SHP77 treated with DMSO at 0.1 percent for 48 hours (cell line): ENCODE measurements at regions not wholly inside any gene's neighbourhood (a gene's known extent, or its start where the extent isn't known, plus 50 kb on each side); places are given as distances from the start of the nearest gene placed in this dataset.

ENCODE experiments used
- DNase-seq: peaks from one replicate; lab custom pipeline; 2025; lab: John Stamatoyannopoulos, UW

GRCh38 chr10:4108693-4109092, 323.7 kb upstream of the KLF6 start:
- no peak for DNase-seq

DNA sequence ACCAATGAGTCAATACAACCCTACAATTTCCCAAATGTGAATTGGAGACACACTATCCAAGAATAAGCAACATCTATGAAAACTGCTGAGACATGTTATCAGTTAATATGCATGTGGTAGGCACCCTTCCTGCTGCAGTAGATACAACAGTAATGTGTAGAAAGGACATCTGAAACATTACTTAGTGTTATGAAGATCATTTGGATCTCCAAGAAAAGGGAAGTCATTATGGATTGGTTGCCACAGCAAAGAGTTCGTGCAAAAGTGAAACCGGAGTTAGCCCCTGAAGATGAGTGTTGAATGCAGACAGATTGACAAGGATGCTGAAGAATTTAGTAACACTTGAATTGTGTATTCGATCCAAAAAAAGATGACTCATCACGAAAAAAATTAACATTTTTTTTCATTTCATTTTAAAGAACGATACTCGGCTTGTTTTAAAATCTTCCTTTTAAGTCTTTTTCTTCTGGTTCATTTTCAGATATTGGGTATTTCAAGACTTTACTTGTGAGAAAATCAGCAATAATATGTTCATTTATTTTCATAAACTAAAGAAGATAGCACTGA, 322.4 kb upstream of the KLF6 start:
- DNase-seq, result no peak

DNA sequence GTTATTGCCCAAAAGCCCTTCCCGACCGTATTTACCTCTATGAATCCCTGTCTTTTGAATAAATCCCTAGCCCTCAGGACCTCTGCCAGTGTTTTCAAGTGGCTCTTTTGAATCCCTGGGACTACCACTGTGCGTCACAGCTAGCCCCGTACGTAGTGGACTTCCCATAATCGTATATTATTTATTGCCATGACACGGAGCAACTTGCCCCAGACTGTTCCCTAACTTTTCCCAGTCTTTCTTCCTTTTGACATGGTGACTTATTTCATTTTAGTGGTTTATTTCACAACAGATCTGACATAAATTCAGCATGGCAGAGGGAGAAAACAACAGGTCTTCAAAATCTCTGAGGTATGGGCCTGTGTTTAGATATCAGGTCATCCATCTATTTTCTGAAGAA, 318.6 kb upstream of the KLF6 start:
- no peak for DNase-seq

- DNase-seq, result no peak
Observed at GRCh38 chr10:4102802-4103344, 317.9 kb upstream of the KLF6 start.

GRCh38 chr10:4101918-4102654, 317.1 kb upstream of the KLF6 start:
- no peak for DNase-seq

GRCh38 chr10:4100380-4100779, 315.4 kb upstream of the KLF6 start:
- no peak for DNase-seq

DNA sequence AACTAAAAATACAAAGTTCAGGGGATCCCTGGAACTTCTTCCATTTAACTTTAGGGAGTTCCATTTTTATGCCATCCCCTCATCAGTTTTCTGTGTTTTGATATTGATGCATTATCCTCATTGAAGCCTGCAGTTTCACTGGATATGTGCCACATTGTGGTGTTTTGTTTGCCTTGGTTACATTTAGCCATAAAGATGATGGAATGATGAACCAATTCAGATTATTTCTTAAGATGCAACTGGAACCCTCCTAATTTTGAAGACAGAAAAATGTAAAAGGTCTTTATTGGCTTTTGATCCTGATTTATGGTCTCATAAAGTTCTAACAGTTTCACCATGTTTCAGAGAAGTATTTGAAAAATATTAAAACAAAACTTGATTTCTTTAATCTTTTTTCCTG, 314.2 kb upstream of the KLF6 start:
- DNase-seq, result no peak

GRCh38 chr10:4095166-4095917, 310.3 kb upstream of the KLF6 start:
- no peak for DNase-seq

GRCh38 chr10:4094751-4095150, 309.7 kb upstream of the KLF6 start:
- no peak for DNase-seq

DNA sequence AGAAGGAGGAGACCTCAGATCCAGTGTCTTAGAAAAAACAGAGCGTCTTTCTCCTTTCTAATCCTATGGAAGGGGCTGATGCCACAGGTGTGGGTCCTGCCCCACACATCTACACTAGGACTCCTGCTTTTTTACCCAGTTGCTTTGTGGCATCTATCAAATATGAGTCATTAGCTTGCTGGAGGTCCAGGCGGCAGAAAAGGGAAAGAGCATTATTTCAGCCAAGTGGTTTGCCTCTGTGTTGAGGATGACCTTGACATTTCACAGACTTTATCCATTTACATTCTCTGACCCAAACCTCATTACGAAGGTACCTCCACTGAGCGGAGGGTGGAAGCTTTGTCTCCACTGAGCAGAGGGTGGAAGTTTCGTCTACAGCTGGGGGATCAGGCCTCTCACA, 308.4 kb upstream of the KLF6 start:
- no peak for DNase-seq

- no peak for DNase-seq
Observed at GRCh38 chr10:4088354-4089066, 303.5 kb upstream of the KLF6 start.

DNA sequence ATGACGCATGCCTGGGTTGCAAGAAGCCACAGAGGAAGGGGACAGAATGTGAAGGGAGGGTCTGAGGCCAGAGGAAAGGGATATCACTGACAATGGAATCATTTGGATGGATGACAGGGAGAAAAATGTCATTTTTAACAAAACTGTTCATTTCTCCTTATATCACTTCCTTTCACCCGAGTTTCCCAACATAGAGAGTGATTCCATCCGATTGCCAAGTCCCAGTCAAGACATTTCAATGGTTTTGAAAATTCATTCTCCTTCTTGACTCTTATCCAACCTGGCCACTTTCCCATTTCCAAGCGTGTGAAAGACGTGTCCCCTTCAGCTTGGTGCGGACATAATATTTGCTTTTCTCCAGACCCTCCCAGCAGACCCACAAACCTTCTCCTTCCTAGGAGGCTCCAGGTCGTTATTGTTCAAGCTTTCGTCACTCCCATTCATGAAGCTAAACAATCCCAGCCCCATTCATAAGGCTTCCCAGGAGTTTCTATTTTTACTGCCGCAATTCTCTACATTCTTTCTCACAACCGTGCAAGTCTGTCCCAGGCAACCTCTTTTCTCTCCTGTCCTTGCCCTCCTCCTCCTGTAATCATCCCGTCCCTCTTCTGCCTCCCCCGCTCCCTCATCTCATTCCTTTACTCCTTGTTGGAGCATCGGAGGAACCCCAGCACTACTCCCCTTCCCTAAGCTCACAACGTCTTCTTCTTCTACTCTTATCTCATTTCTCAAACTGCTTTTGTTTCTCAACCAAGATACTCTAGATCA, 301.3 kb upstream of the KLF6 start:
- no peak for DNase-seq

- DNase-seq, result no peak
Observed at GRCh38 chr10:4083509-4084003, 298.5 kb upstream of the KLF6 start.

GRCh38 chr10:4082861-4083260, 297.9 kb upstream of the KLF6 start:
- no peak for DNase-seq

DNA sequence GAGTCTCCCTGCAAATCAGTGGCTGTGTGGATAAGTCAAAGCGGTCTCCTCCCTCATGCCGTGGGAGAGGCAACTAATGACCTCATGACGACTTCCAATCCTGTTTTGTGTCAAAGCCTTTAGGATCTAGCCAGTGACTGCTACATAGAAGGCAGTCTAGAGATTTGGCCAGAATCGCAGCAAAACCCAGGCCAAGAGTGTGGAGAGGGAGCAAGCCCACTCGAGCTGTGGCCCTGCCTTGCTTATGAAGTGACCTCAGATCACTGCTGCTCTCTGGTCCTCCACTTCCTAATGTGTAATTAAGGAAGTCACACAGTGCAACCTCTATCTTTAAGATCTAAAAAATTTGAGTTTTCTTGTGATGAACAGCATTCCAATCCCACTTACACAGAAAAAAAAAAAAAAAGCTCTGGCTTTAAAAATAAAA, 296.7 kb upstream of the KLF6 start:
- no peak for DNase-seq

- DNase-seq, result no peak
Observed at GRCh38 chr10:4080225-4080805, 295.3 kb upstream of the KLF6 start.

GRCh38 chr10:4079803-4080202, 294.8 kb upstream of the KLF6 start:
- no peak for DNase-seq

DNA sequence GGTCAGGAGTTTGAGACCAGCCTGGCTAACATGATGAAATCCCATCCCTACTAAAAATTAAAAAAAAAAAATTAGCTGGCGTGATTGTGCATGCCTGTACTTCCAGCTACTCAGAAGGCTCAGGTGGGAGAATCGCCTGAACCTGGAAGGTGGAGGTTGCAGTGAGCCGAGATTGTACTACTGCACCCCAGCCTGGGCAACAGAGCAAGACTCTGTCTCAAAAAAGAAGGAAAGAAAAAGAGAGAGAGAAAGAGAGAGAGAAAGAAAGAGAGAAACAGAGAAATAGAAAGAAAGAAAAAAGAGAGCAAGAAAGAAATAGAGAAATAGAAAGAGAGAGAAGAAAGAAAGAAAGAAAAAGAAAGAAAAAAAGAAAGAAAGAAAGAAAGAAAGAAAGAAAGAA, 292.8 kb upstream of the KLF6 start:
- DNase-seq, result no peak

GRCh38 chr10:4076983-4077382, 292.0 kb upstream of the KLF6 start:
- no peak for DNase-seq

DNA sequence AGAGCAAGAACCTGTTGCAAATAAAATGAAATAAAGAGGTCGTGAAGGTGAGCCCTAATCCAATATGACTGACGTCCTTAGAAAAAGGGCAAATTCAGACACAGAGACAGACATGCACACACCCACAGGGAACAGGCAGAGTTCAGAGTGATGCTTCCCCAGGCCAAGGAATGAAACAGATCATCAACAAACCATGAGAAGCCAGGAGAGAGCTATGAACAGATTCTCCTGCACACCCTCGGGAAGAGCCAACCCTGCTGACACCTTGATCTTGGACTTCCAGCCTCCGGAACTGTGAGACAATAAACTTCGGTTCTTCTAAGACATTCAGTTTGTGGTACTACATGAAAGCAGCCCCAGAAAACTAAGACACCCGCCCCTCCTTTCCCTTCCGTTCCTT, 290.4 kb upstream of the KLF6 start:
- no peak for DNase-seq
